ENCODE measurements at regions not wholly inside any gene's neighbourhood (a gene's known extent, or its start where the extent isn't known, plus 50 kb on each side); places are given as distances from the start of the nearest gene placed in this dataset.

GRCh38 chr9:121598965-121599871 is 52.2 kb upstream of the DAB2IP start:
- Histone ChIP-seq H3K27me3 (ENCODE audit: control insufficient read depth in 4 of 4, insufficient read depth in 4 of 4, low read length in 3 of 4) (no peaks in the 10 kb centered on the region), H3K9ac (ENCODE audit: low read depth in 1 of 2, low read length in 2 of 2) (peak overlapping the region; percentile 66 to 74), H3K36me3 (ENCODE audit: control insufficient read depth in 4 of 4, insufficient read depth in 3 of 4, low read depth in 1 of 4, low read length in 3 of 4) (no peaks in the 10 kb centered on the region), H3K4me3 (ENCODE audit: low read depth in 1 of 3, low read length in 3 of 3) (peak overlapping the region; percentile 35 to 74 (median 72)), H3K4me1 (ENCODE audit: control insufficient read depth in 4 of 4, insufficient read depth in 4 of 4, low read length in 3 of 4) (peaks cover 4 to 36% (median 24%) of the 10 kb centered on the region in 4 donors), H3K9me3 (ENCODE audit: control insufficient read depth in 4 of 4, low read length in 3 of 4) (no peaks in the 10 kb centered on the region), H3K27ac (ENCODE audit: low read depth in 1 of 2, low read length in 2 of 2) (peak overlapping the region; percentile 82 to 88)
- DNase-seq (ENCODE audit: low spot score) = peak; percentile 70
- 2% methylated on average over 88 of the region's 88 CpGs for WGBS
- TF ChIP-seq GABPA (IDR thresholded peaks at IDR 0.05 in 1 of 2, conservative IDR thresholded peaks at IDR 0.05 in 1 of 2) = no peak
- peak; percentile 10 for TF ChIP-seq SP1 (IDR thresholded peaks at IDR 0.05)
- no peak for TF ChIP-seq FOXA2 (IDR thresholded peaks at IDR 0.05)
- TF ChIP-seq EGR1 (IDR thresholded peaks at IDR 0.05; ENCODE audit: low read depth in 2 of 2) = peak in 1 of 2 donors; percentile 6

- Histone ChIP-seq H3K4me1 (ENCODE audit: control insufficient read depth in 4 of 4, insufficient read depth in 4 of 4, low read length in 3 of 4) (peaks cover 4 to 40% (median 27%) of the 10 kb centered on the region in 4 donors), H3K4me3 (ENCODE audit: low read depth in 1 of 3, low read length in 3 of 3) (peak overlapping the region; percentile 35 to 74 (median 72)), H3K36me3 (ENCODE audit: control insufficient read depth in 4 of 4, insufficient read depth in 3 of 4, low read depth in 1 of 4, low read length in 3 of 4) (no peaks in the 10 kb centered on the region), H3K9ac (ENCODE audit: low read depth in 1 of 2, low read length in 2 of 2) (peak overlapping the region; percentile 66 to 74), H3K9me3 (ENCODE audit: control insufficient read depth in 4 of 4, low read length in 3 of 4) (no peaks in the 10 kb centered on the region), H3K27me3 (ENCODE audit: control insufficient read depth in 4 of 4, insufficient read depth in 4 of 4, low read length in 3 of 4) (no peaks in the 10 kb centered on the region), H3K27ac (ENCODE audit: low read depth in 1 of 2, low read length in 2 of 2) (peak overlapping the region; percentile 82 to 88)
- no peak for TF ChIP-seq YY1 (IDR thresholded peaks at IDR 0.05)
- no peak for TF ChIP-seq CTCF (IDR thresholded peaks at IDR 0.05; ENCODE audit: low read depth, low read length, missing input control)
- no peak for TF ChIP-seq RXRA (IDR thresholded peaks at IDR 0.05)
- no peak for TF ChIP-seq FOXA2 (IDR thresholded peaks at IDR 0.05)
- no peak for TF ChIP-seq EGR1 (IDR thresholded peaks at IDR 0.05; ENCODE audit: low read depth in 2 of 2)
- TF ChIP-seq ZBTB33 (IDR thresholded peaks at IDR 0.05) = no peak
- no peak for TF ChIP-seq NR2F2 (IDR thresholded peaks at IDR 0.05)
- TF ChIP-seq GABPA (IDR thresholded peaks at IDR 0.05 in 1 of 2, conservative IDR thresholded peaks at IDR 0.05 in 1 of 2) = no peak
- no peak for TF ChIP-seq HNF4A (conservative IDR thresholded peaks at IDR 0.05)
- TF ChIP-seq JUND (IDR thresholded peaks at IDR 0.05) = no peak
- no peak for TF ChIP-seq TAF1 (conservative IDR thresholded peaks at IDR 0.05)
- no peak for TF ChIP-seq RAD21 (IDR thresholded peaks at IDR 0.05)
- TF ChIP-seq FOXA1 (IDR thresholded peaks at IDR 0.05) = no peak
- no peak for TF ChIP-seq HNF4G (IDR thresholded peaks at IDR 0.05)
- no peak for TF ChIP-seq REST (IDR thresholded peaks at IDR 0.05)
- no peak for TF ChIP-seq ATF3 (IDR thresholded peaks at IDR 0.05)
- TF ChIP-seq MAX (IDR thresholded peaks at IDR 0.05) = no peak
- TF ChIP-seq SP1 (IDR thresholded peaks at IDR 0.05) = no peak
- DNase-seq (ENCODE audit: low spot score) = no peak
- 10% methylated on average over 25 of the region's 25 CpGs for WGBS
Observed at GRCh38 chr9:121599872-121600585, 51.4 kb upstream of the DAB2IP start.

Measured in liver (tissue), 8 donors.